Tibial nerve (tissue), 4 donors: ENCODE measurements at regions not wholly inside any gene's neighbourhood (a gene's known extent, or its start where the extent isn't known, plus 50 kb on each side); places are given as distances from the start of the nearest gene placed in this dataset.

Experiments used
- DNase-seq, 2 donors: peaks; one replicate each; pipeline ENCODE4 v3.0.0-alpha.2; 2019; ENCODE audit warnings: low spot score in 2 of 2
- H3K27ac ChIP-seq, 4 donors: fragments of 200-600 bp; sonication (generic) in 3 of 4; one replicate each; pipeline ENCODE4 v1.5.1; 2017 to 2019; ENCODE audit warnings: mild to moderate bottlenecking in 1 of 4
- H3K27me3 ChIP-seq, 2 donors: fragments of 200-600 bp; sonication (generic) in 1 of 2; one replicate each; pipeline versions ENCODE4 v1.5.1 to v1.6.0; 2017 to 2019
- H3K36me3 ChIP-seq, 3 donors: fragments of 200-600 bp; sonication (generic); one replicate each; pipeline ENCODE4 v1.5.1; 2018 to 2019
- H3K4me1 ChIP-seq, 4 donors: fragments of 200-600 bp; sonication (generic) in 3 of 4; one replicate each; pipeline ENCODE4 v1.5.1; 2017 to 2019
- H3K4me3 ChIP-seq, 4 donors: fragments of 200-600 bp; sonication (generic) in 3 of 4; one replicate each; pipeline ENCODE4 v1.5.1; 2017 to 2019; ENCODE audit warnings: mild to moderate bottlenecking in 1 of 4, moderate library complexity in 1 of 4
- H3K9me3 ChIP-seq, 4 donors: fragments of 200-600 bp; sonication (generic) in 3 of 4; one replicate each; pipeline ENCODE4 v1.5.1; 2017 to 2019
- CTCF ChIP-seq, 5 experiments: fragments of 200-600 bp in 3 of 5; fragments of 450-650 bp in 2 of 5; sonication (generic) in 3 of 5; IDR thresholded peaks; one replicate each; pipeline ENCODE4 v1.5.1; 2016 to 2019; ENCODE audit warnings: antibody characterized with exemption in 5 of 5, mild to moderate bottlenecking in 3 of 5, moderate library complexity in 2 of 5
- EP300 ChIP-seq, 2 donors: sonication (generic); formaldehyde crosslinking; IDR thresholded peaks; one replicate each; pipeline ENCODE4 v1.6.1; 2017; ENCODE audit warnings: antibody characterized with exemption in 2 of 2, mild to moderate bottlenecking in 1 of 2
- POLR2A ChIP-seq, 2 donors: fragments of 450-650 bp; IDR thresholded peaks; one replicate each; pipeline ENCODE4 v1.6.1; 2017; ENCODE audit warnings: antibody characterized with exemption in 2 of 2, mild to moderate bottlenecking in 2 of 2, moderate library complexity in 2 of 2
- WGBS, 2 donors: methylation state at CpG; one replicate each; pipeline ENCODE4 v1.1.5; 2018; 5-methylcytosine and 5-hydroxymethylcytosine counted together

- DNase-seq: no peak
- H3K27me3 ChIP-seq: no peaks in the 10 kb centered on the region
- WGBS, 2 donors: 91 to 92% methylated on average over 4 of the region's 4 CpGs
- H3K9me3 ChIP-seq: no peaks in the 10 kb centered on the region
- H3K27ac ChIP-seq: no peak overlapping the region
- no peak for TF ChIP-seq EP300 (IDR thresholded peaks at IDR 0.05)
- no peak for TF ChIP-seq POLR2A (IDR thresholded peaks at IDR 0.05)
- no peak for TF ChIP-seq CTCF (IDR thresholded peaks at IDR 0.05)
- H3K4me3 ChIP-seq: no peak overlapping the region
- H3K36me3 ChIP-seq: no peaks in the 10 kb centered on the region
- no peaks in the 10 kb centered on the region for H3K4me1 ChIP-seq
Observed at GRCh38 chr6:133033263-133033662, 207.9 kb upstream of the EYA4 start.

- no peak for TF ChIP-seq EP300 (IDR thresholded peaks at IDR 0.05)
- no peak for TF ChIP-seq POLR2A (IDR thresholded peaks at IDR 0.05)
- TF ChIP-seq CTCF (IDR thresholded peaks at IDR 0.05): no peak
- Histone ChIP-seq H3K4me1 (no peaks in the 10 kb centered on the region), H3K36me3 (no peaks in the 10 kb centered on the region), H3K9me3 (no peaks in the 10 kb centered on the region), H3K4me3 (no peak overlapping the region), H3K27me3 (no peaks in the 10 kb centered on the region), H3K27ac (no peak overlapping the region)
- WGBS, 2 donors: 82 to 85% methylated on average over 8 of the region's 8 CpGs
- DNase-seq: no peak
Observed at GRCh38 chr6:133034509-133035206, 206.5 kb upstream of the EYA4 start.

GRCh38 chr6:133040094-133040802, 200.9 kb upstream of the EYA4 start:
- no peak for DNase-seq
- no peaks in the 10 kb centered on the region for H3K36me3 ChIP-seq
- TF ChIP-seq CTCF (IDR thresholded peaks at IDR 0.05) (peak in 2 of 5 experiments; percentile 6 to 21), EP300 (IDR thresholded peaks at IDR 0.05) (no peak), POLR2A (IDR thresholded peaks at IDR 0.05) (no peak)
- no peak overlapping the region for H3K4me3 ChIP-seq
- H3K27ac ChIP-seq: no peak overlapping the region
- 81 to 89% methylated on average over 3 of the region's 3 CpGs for WGBS, 2 donors
- no peaks in the 10 kb centered on the region for H3K9me3 ChIP-seq
- H3K27me3 ChIP-seq: no peaks in the 10 kb centered on the region
- H3K4me1 ChIP-seq: no peaks in the 10 kb centered on the region

GRCh38 chr6:133040803-133041419, 200.2 kb upstream of the EYA4 start:
- DNase-seq: no peak
- Histone ChIP-seq H3K9me3 (no peaks in the 10 kb centered on the region), H3K27me3 (no peaks in the 10 kb centered on the region), H3K27ac (no peak overlapping the region), H3K4me1 (no peaks in the 10 kb centered on the region), H3K4me3 (no peak overlapping the region), H3K36me3 (no peaks in the 10 kb centered on the region)
- TF ChIP-seq EP300 (IDR thresholded peaks at IDR 0.05) (no peak), POLR2A (IDR thresholded peaks at IDR 0.05) (no peak), CTCF (IDR thresholded peaks at IDR 0.05) (no peak)
- 81 to 84% methylated on average over 2 of the region's 2 CpGs for WGBS, 2 donors

- no peak for DNase-seq
- Histone ChIP-seq H3K4me3 (no peak overlapping the region), H3K36me3 (no peaks in the 10 kb centered on the region), H3K27me3 (no peaks in the 10 kb centered on the region), H3K9me3 (no peaks in the 10 kb centered on the region), H3K27ac (no peak overlapping the region), H3K4me1 (no peaks in the 10 kb centered on the region)
- 81 to 82% methylated on average over 3 of the region's 3 CpGs for WGBS, 2 donors
- TF ChIP-seq EP300 (IDR thresholded peaks at IDR 0.05): no peak
- no peak for TF ChIP-seq CTCF (IDR thresholded peaks at IDR 0.05)
- no peak for TF ChIP-seq POLR2A (IDR thresholded peaks at IDR 0.05)
Observed at GRCh38 chr6:133042550-133043120, 198.5 kb upstream of the EYA4 start.
